Amygdala (tissue), 56 donors: ENCODE measurements at regions not wholly inside any gene's neighbourhood (a gene's known extent, or its start where the extent isn't known, plus 50 kb on each side); places are given as distances from the start of the nearest gene placed in this dataset.

Experiments
- DNase-seq, 56 donors: peaks; one replicate each; lab custom pipeline; 2025; lab: John Stamatoyannopoulos, UW

GRCh38 chr13:112187527-112188297 is 120.8 kb downstream of the SOX1 start:
- DNase-seq: no peak

- DNase-seq: no peak
These were observed 121.3 kb downstream of the SOX1 start for GRCh38 chr13:112188298-112188610.

GRCh38 chr13:112193463-112194166 is 126.7 kb downstream of the SOX1 start:
- no peak for DNase-seq

GRCh38 chr13:112194167-112194530 is 127.2 kb downstream of the SOX1 start:
- DNase-seq: no peak

- no peak for DNase-seq
These were observed 127.6 kb downstream of the SOX1 start for GRCh38 chr13:112194579-112194978.

- DNase-seq: no peak
These were observed 131.6 kb downstream of the SOX1 start for GRCh38 chr13:112198396-112199010.

GRCh38 chr13:112200200-112200599 is 133.3 kb downstream of the SOX1 start:
- DNase-seq: no peak

GRCh38 chr13:112202266-112202665 is 135.3 kb downstream of the SOX1 start:
- no peak for DNase-seq

GRCh38 chr13:112202966-112203365 is 136.0 kb downstream of the SOX1 start:
- DNase-seq: no peak

GRCh38 chr13:112203614-112204013 is 136.7 kb downstream of the SOX1 start:
- DNase-seq: no peak

GRCh38 chr13:112204346-112205327 is 137.7 kb downstream of the SOX1 start:
- peak in 1 of 56 donors; percentile 23 for DNase-seq

- no peak for DNase-seq
These were observed 139.0 kb downstream of the SOX1 start for GRCh38 chr13:112205990-112206389.

GRCh38 chr13:112207129-112207528 is 140.2 kb downstream of the SOX1 start:
- no peak for DNase-seq

- DNase-seq: no peak
These were observed 141.7 kb downstream of the SOX1 start for GRCh38 chr13:112208656-112209055.

GRCh38 chr13:112209266-112209665 is 142.3 kb downstream of the SOX1 start:
- no peak for DNase-seq

GRCh38 chr13:112209711-112210110 is 142.8 kb downstream of the SOX1 start:
- DNase-seq: no peak

- no peak for DNase-seq
These were observed 143.4 kb downstream of the SOX1 start for GRCh38 chr13:112210371-112210770.

- no peak for DNase-seq
These were observed 145.6 kb downstream of the SOX1 start for GRCh38 chr13:112212533-112212932.

GRCh38 chr13:112213467-112214255 is 146.7 kb downstream of the SOX1 start:
- no peak for DNase-seq

- no peak for DNase-seq
These were observed 148.9 kb downstream of the SOX1 start for GRCh38 chr13:112215871-112216270.
